ENCODE measurements at regions not wholly inside any gene's neighbourhood (a gene's known extent, or its start where the extent isn't known, plus 50 kb on each side); places are given as distances from the start of the nearest gene placed in this dataset.
"Not testable (repeated sequence)": the region's sequence is repeated elsewhere in the genome, so short reads cannot be mapped to it uniquely, and the experiment has no call there.

DNA sequence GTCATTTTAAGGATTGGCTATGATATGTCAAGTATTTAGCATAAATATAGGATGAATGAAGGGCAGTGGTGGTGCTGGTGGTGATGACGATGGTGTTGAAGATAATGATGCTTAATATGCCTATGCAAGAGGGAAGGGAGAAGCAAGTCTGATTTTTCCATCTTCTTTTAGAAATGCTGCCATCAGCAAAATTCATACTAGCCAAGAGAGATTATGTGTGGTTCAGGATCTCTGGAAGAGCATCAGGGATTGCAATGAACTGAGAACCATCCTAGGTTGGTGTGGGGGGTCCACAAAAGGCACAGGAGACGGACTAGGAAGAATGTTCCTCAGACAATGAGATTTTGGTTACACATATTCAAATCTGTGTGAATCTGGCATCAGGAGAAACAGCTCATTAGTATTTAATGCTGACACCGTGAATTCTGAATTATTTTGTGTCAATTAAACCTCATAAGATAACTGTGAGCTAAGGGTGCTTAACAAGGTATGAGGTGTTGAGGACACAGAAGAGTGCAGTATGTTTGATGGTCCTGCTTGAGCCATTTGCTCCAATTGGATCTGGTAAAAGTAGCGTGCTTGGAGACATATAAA, 1120.8 kb upstream of the GOT2 start:
- intact Hi-C loops (cut with DNase I; ENCODE audit: low total_unique reads), result no loop called here
- H3K27ac ChIP-seq, result no peak overlapping the region
- no peaks in the 10 kb centered on the region for H3K36me3 ChIP-seq (ENCODE audit: low read depth, missing control alignments)
- no peaks in the 10 kb centered on the region for H3K27me3 ChIP-seq
- no peaks in the 10 kb centered on the region for H3K4me1 ChIP-seq
- no peak for DNase-seq
- no peaks in the 10 kb centered on the region for H3K9me3 ChIP-seq
- H3K4me3 ChIP-seq, result no peak overlapping the region
- WGBS, 2 donors, result 83 to 85% methylated on average over 3 to 4 of the region's 4 CpGs
- TF ChIP-seq, protein P1, sequence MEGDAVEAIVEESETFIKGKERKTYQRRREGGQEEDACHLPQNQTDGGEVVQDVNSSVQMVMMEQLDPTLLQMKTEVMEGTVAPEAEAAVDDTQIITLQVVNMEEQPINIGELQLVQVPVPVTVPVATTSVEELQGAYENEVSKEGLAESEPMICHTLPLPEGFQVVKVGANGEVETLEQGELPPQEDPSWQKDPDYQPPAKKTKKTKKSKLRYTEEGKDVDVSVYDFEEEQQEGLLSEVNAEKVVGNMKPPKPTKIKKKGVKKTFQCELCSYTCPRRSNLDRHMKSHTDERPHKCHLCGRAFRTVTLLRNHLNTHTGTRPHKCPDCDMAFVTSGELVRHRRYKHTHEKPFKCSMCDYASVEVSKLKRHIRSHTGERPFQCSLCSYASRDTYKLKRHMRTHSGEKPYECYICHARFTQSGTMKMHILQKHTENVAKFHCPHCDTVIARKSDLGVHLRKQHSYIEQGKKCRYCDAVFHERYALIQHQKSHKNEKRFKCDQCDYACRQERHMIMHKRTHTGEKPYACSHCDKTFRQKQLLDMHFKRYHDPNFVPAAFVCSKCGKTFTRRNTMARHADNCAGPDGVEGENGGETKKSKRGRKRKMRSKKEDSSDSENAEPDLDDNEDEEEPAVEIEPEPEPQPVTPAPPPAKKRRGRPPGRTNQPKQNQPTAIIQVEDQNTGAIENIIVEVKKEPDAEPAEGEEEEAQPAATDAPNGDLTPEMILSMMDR (IDR thresholded peaks at IDR 0.05), result no peak
- no peak for TF ChIP-seq POLR2A (IDR thresholded peaks at IDR 0.05)

DNA sequence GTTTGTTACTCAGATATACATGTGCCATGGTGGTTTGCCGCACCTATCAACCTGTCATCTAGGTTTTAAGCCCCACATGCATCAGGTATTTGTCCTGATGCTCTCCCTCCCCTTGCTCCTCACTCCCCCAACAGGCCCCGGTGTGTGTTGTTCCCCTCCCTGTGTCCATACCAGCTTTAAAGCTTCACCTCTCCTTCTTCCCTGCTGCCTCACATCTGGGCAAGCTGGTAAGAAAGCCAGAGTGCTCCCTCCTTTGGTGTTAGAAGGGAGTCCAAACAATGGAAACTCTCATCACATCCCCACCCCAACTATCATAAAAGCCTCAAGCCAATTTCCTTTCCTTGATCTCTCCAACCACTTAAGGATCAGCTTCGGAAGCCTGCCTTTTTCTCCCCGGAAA, 1115.6 kb upstream of the GOT2 start:
- no peaks in the 10 kb centered on the region for H3K4me1 ChIP-seq
- H3K36me3 ChIP-seq (ENCODE audit: low read depth, missing control alignments), result no peaks in the 10 kb centered on the region
- H3K4me3 ChIP-seq, result no peak overlapping the region
- no peaks in the 10 kb centered on the region for H3K9me3 ChIP-seq
- no peak overlapping the region for H3K27ac ChIP-seq
- no peaks in the 10 kb centered on the region for H3K27me3 ChIP-seq
- no peak for DNase-seq
- 73% methylated on average over 4 of the region's 4 CpGs for WGBS, 2 donors
- intact Hi-C loops (cut with DNase I; ENCODE audit: low total_unique reads), result no loop called here
- TF ChIP-seq, protein P1 (IDR thresholded peaks at IDR 0.05), result no peak
- no peak for TF ChIP-seq POLR2A (IDR thresholded peaks at IDR 0.05)

DNA sequence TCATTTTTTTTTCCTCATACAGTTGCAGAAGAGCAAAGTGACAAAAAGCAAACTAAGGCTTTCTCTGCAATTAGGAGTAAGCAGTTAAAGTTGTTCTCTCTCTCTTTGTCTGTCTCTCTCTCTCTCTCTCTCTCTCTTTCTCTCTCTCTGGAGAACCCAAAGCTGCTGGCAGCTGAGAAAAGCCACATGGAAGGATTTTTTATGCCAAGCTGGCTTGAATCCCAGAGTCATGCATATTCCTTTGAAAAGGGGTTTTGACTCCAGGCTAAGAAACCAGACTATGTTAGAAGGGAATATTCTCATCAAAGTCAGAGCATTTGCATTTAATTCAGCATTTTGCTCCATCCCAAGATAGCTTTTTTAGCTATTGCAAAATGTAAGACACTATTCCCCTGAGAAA, 1114.2 kb upstream of the GOT2 start:
- no peak for DNase-seq
- Histone ChIP-seq H3K4me1 (no peaks in the 10 kb centered on the region), H3K9me3 (no peaks in the 10 kb centered on the region), H3K4me3 (no peak overlapping the region), H3K36me3 (ENCODE audit: low read depth, missing control alignments) (no peaks in the 10 kb centered on the region), H3K27ac (no peak overlapping the region), H3K27me3 (no peaks in the 10 kb centered on the region)
- no peak for TF ChIP-seq POLR2A (IDR thresholded peaks at IDR 0.05)
- TF ChIP-seq, protein P1 (IDR thresholded peaks at IDR 0.05), result no peak
- intact Hi-C loops (cut with DNase I; ENCODE audit: low total_unique reads), result no loop called here

DNA sequence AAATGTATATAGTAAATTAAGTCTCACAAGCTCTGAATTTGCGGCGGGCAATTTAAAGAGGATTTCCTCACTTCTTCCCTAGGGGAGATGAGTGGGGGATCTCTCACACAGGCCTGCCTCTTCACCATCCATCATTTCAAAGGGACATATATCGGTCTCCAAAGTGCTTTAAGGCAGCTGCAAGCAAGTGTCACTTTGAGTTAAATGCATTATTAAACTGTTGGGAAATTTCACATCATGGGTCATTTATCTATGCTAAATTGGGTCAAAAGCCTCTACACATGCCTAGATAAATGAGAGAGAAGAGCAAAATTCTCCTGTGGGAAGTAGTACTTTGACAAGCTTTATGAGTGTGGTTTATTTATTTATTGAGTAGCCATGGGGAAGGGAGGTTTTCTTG, 1106.1 kb upstream of the GOT2 start:
- WGBS, 2 donors, result 82 to 84% methylated on average over 3 of the region's 3 CpGs
- intact Hi-C loops (cut with DNase I; ENCODE audit: low total_unique reads), result no loop called here
- DNase-seq, result no peak
- Histone ChIP-seq H3K27me3 (no peaks in the 10 kb centered on the region), H3K4me1 (no peaks in the 10 kb centered on the region), H3K4me3 (no peak overlapping the region), H3K27ac (no peak overlapping the region), H3K36me3 (ENCODE audit: low read depth, missing control alignments) (no peaks in the 10 kb centered on the region), H3K9me3 (no peaks in the 10 kb centered on the region)
- TF ChIP-seq, protein P1 (IDR thresholded peaks at IDR 0.05), result no peak
- TF ChIP-seq POLR2A (IDR thresholded peaks at IDR 0.05), result no peak

DNA sequence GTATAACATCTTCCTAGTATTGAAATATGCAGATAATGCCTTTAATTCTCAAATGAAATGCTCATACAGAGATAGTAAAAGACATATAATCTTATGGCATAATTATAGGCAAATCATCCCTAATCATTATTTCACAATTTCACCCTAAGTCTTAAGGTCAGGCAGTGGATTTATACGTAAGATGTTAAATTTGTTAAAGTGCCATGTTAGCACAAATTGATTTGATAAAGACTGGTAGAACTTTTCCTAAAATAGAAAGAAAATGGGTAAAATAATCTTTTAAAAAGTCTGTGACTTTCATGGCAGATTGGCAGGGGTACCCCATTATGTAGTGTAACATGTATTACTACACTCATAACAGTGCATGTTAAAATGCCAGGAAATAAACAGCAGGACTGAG, 1092.7 kb upstream of the GOT2 start:
- H3K4me3 ChIP-seq, result no peak overlapping the region
- 86 to 95% methylated on average over 1 of the region's 1 CpG for WGBS, 2 donors
- H3K36me3 ChIP-seq (ENCODE audit: low read depth, missing control alignments), result no peaks in the 10 kb centered on the region
- DNase-seq, result no peak
- intact Hi-C loops (cut with DNase I; ENCODE audit: low total_unique reads), result no loop called here
- TF ChIP-seq, protein P1 (IDR thresholded peaks at IDR 0.05), result no peak
- TF ChIP-seq POLR2A (IDR thresholded peaks at IDR 0.05), result no peak
- H3K9me3 ChIP-seq, result no peaks in the 10 kb centered on the region
- no peaks in the 10 kb centered on the region for H3K4me1 ChIP-seq
- no peak overlapping the region for H3K27ac ChIP-seq
- H3K27me3 ChIP-seq, result no peaks in the 10 kb centered on the region

DNA sequence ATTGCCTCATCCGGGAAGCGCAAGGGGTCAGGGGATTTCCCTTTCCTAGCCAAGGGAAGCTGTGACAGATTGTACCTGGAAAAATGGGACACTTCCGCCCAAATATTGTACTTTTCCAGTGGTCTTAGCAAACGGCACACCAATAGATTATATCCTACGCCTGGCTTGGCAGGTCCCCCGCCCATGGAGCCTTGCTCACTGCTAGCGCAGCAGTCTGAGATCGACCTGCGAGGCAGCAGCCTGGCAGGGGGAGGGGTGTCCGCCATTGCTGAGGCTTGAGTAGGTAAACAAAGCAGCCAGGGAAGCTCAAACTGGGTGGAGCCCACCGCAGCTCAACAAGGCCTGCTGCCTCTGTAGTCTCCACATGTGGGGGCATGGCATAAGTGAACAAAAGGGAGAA, 1075.4 kb upstream of the GOT2 start:
- WGBS, 2 donors, result 74 to 93% methylated on average over 11 of the region's 11 CpGs
- H3K36me3 ChIP-seq (ENCODE audit: low read depth, missing control alignments); H3K27me3 ChIP-seq; H3K27ac ChIP-seq; H3K4me3 ChIP-seq; intact Hi-C loops (cut with DNase I; ENCODE audit: low total_unique reads); H3K4me1 ChIP-seq; DNase-seq; H3K9me3 ChIP-seq: not testable (repeated sequence)

Data from testis (tissue), 2 donors.